ENCODE measurements at regions not wholly inside any gene's neighbourhood (a gene's known extent, or its start where the extent isn't known, plus 50 kb on each side); places are given as distances from the start of the nearest gene placed in this dataset.

DNA sequence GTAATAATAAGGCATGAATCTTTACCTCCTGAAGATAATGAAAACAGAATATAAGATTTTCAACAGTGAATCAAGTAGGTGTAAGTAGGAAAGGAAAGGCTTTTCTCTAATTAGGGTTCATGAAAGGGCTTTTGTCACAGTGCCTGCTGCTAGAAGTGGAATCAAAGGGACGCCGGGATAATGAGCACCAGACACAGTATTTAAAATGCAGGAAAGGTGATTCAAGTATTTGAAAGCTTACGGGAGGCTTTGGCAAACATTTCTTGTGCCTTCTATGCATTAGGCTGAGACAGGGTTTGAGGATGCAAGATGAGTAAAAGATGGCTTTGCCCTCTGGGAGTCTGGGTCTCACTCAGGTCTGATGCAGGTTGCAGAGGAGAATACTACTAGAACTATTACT lies 70.5 kb upstream of the ANO4 start:
- TF ChIP-seq, protein P1, sequence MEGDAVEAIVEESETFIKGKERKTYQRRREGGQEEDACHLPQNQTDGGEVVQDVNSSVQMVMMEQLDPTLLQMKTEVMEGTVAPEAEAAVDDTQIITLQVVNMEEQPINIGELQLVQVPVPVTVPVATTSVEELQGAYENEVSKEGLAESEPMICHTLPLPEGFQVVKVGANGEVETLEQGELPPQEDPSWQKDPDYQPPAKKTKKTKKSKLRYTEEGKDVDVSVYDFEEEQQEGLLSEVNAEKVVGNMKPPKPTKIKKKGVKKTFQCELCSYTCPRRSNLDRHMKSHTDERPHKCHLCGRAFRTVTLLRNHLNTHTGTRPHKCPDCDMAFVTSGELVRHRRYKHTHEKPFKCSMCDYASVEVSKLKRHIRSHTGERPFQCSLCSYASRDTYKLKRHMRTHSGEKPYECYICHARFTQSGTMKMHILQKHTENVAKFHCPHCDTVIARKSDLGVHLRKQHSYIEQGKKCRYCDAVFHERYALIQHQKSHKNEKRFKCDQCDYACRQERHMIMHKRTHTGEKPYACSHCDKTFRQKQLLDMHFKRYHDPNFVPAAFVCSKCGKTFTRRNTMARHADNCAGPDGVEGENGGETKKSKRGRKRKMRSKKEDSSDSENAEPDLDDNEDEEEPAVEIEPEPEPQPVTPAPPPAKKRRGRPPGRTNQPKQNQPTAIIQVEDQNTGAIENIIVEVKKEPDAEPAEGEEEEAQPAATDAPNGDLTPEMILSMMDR (IDR thresholded peaks at IDR 0.05; ENCODE audit: poor library complexity): no peak
- no peak for TF ChIP-seq EZH2 (IDR thresholded peaks at IDR 0.05; ENCODE audit: borderline replicate concordance)
